ENCODE measurements at regions not wholly inside any gene's neighbourhood (a gene's known extent, or its start where the extent isn't known, plus 50 kb on each side); places are given as distances from the start of the nearest gene placed in this dataset.

DNA sequence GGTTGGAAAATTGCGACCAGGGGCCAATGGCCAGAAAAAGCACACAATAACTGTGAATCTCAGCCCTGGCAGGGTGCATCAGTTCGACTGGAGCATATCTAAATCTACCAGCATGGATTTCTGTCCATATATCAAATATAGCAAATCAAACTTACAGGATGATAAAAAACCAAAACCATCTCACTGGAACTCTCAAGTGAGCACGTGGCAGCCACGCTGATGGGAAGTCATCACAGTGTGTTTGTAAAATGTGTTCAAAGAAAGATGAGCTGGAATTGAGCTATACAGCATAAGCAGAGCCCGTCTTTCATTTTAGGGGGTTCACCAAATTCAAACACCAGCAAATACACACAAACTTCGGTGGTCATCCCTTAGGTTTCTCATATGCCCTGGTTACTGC, 610.1 kb downstream of the AJAP1 start:
- no peaks in the 10 kb centered on the region for H3K27me3 ChIP-seq (ENCODE audit: control insufficient read depth, insufficient read depth, low read length)
- no peak overlapping the region for H3K4me3 ChIP-seq (ENCODE audit: low read depth, low read length)
- no peak overlapping the region for H3K27ac ChIP-seq
- no peak overlapping the region for H2AFZ ChIP-seq
- no peak overlapping the region for H3K9ac ChIP-seq
- no peaks in the 10 kb centered on the region for H3K9me3 ChIP-seq (ENCODE audit: control insufficient read depth, low read length)
- H3K79me2 ChIP-seq = no peaks in the 10 kb centered on the region
- H3K4me2 ChIP-seq (ENCODE audit: low read length) = no peak overlapping the region
- TF ChIP-seq, protein P1, sequence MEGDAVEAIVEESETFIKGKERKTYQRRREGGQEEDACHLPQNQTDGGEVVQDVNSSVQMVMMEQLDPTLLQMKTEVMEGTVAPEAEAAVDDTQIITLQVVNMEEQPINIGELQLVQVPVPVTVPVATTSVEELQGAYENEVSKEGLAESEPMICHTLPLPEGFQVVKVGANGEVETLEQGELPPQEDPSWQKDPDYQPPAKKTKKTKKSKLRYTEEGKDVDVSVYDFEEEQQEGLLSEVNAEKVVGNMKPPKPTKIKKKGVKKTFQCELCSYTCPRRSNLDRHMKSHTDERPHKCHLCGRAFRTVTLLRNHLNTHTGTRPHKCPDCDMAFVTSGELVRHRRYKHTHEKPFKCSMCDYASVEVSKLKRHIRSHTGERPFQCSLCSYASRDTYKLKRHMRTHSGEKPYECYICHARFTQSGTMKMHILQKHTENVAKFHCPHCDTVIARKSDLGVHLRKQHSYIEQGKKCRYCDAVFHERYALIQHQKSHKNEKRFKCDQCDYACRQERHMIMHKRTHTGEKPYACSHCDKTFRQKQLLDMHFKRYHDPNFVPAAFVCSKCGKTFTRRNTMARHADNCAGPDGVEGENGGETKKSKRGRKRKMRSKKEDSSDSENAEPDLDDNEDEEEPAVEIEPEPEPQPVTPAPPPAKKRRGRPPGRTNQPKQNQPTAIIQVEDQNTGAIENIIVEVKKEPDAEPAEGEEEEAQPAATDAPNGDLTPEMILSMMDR (IDR thresholded peaks at IDR 0.05) = no peak
- H3K4me1 ChIP-seq = no peaks in the 10 kb centered on the region
- no peaks in the 10 kb centered on the region for H3K36me3 ChIP-seq (ENCODE audit: control insufficient read depth, insufficient read depth, low read length)

DNA sequence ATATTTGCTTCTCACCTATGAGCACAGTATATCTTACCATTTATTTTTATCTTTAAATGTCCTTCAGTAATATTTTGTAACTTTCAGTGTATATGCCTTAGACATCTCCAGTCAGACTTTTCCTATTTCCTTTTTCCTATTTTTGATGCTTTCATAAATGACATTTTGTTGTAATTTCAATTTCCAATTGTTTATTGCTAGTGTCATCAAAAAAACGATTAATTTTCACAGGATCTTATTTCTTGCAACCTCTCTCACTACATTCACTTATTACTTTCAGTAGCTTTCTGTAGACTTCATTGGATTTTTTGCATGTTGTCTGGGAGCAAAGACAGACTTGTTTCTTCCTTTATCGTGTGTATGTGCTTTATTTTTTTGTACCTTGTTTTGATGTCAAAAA, 602.4 kb downstream of the AJAP1 start:
- H3K4me2 ChIP-seq (ENCODE audit: low read length) = no peak overlapping the region
- TF ChIP-seq, protein P1 (IDR thresholded peaks at IDR 0.05) = no peak
- H3K4me3 ChIP-seq (ENCODE audit: low read depth, low read length) = no peak overlapping the region
- no peaks in the 10 kb centered on the region for H3K4me1 ChIP-seq
- no peaks in the 10 kb centered on the region for H3K9me3 ChIP-seq (ENCODE audit: control insufficient read depth, low read length)
- no peaks in the 10 kb centered on the region for H3K36me3 ChIP-seq (ENCODE audit: control insufficient read depth, insufficient read depth, low read length)
- H3K79me2 ChIP-seq = no peaks in the 10 kb centered on the region
- H3K27ac ChIP-seq = no peak overlapping the region
- no peak overlapping the region for H3K9ac ChIP-seq
- H2AFZ ChIP-seq = no peak overlapping the region
- H3K27me3 ChIP-seq (ENCODE audit: control insufficient read depth, insufficient read depth, low read length) = no peaks in the 10 kb centered on the region

DNA sequence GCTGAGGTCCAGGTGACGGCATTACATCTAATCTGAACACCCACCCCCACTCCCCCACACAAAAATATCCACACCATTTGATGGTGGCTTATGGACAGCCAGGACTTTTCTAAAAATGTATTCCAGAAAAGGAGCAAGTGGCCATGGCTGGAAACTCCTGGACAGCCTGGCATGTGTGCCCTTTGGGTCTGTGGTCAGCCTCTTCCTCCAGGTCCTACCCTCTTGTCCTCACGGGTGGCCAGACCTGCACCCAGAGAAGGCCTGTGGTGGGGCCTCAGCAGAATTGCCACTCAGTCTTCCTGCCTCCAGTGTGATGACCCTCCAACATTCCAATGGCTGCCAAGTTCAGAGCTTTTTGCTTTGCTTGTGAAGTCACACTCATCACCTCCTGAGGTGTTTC, 600.6 kb downstream of the AJAP1 start:
- no peaks in the 10 kb centered on the region for H3K79me2 ChIP-seq
- no peaks in the 10 kb centered on the region for H3K4me1 ChIP-seq
- no peaks in the 10 kb centered on the region for H3K36me3 ChIP-seq (ENCODE audit: control insufficient read depth, insufficient read depth, low read length)
- no peak overlapping the region for H3K4me3 ChIP-seq (ENCODE audit: low read depth, low read length)
- H3K27ac ChIP-seq = no peak overlapping the region
- H3K27me3 ChIP-seq (ENCODE audit: control insufficient read depth, insufficient read depth, low read length) = no peaks in the 10 kb centered on the region
- H3K9me3 ChIP-seq (ENCODE audit: control insufficient read depth, low read length) = no peaks in the 10 kb centered on the region
- no peak overlapping the region for H2AFZ ChIP-seq
- TF ChIP-seq, protein P1 (IDR thresholded peaks at IDR 0.05) = no peak
- no peak overlapping the region for H3K4me2 ChIP-seq (ENCODE audit: low read length)
- H3K9ac ChIP-seq = no peak overlapping the region

DNA sequence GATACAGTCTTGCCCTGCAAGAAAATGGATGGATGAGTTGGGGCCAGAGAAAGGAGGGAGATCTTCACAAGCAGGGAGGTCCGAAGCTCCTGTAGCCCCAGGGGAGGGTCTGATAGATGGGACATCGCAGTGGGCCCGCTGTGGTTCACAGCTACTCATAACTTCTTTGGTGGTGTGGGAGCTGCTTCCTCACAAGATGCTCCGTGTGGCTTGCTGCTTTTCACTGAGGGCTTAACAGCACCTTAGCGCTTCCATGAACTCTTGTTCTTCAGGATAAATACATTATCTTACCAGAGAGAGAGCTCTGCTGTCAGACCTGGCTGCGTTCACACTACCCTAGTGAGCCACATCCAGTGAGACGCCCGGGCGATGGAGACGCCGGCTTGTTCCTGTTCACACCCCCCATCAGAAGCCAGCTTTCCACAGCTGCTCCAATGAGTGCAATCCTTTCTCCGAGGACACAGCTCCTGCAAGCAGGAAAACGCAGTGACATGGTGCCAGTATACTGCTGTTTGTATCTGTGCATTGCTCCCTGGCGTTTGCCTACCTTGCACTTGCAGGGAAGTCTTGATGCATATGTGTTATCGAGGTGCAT, 599.8 kb downstream of the AJAP1 start:
- no peak overlapping the region for H3K27ac ChIP-seq
- TF ChIP-seq, protein P1 (IDR thresholded peaks at IDR 0.05) = no peak
- no peaks in the 10 kb centered on the region for H3K9me3 ChIP-seq (ENCODE audit: control insufficient read depth, low read length)
- no peaks in the 10 kb centered on the region for H3K27me3 ChIP-seq (ENCODE audit: control insufficient read depth, insufficient read depth, low read length)
- no peak overlapping the region for H3K9ac ChIP-seq
- no peak overlapping the region for H2AFZ ChIP-seq
- no peak overlapping the region for H3K4me3 ChIP-seq (ENCODE audit: low read depth, low read length)
- no peak overlapping the region for H3K4me2 ChIP-seq (ENCODE audit: low read length)
- no peaks in the 10 kb centered on the region for H3K4me1 ChIP-seq
- no peaks in the 10 kb centered on the region for H3K36me3 ChIP-seq (ENCODE audit: control insufficient read depth, insufficient read depth, low read length)
- no peaks in the 10 kb centered on the region for H3K79me2 ChIP-seq

DNA sequence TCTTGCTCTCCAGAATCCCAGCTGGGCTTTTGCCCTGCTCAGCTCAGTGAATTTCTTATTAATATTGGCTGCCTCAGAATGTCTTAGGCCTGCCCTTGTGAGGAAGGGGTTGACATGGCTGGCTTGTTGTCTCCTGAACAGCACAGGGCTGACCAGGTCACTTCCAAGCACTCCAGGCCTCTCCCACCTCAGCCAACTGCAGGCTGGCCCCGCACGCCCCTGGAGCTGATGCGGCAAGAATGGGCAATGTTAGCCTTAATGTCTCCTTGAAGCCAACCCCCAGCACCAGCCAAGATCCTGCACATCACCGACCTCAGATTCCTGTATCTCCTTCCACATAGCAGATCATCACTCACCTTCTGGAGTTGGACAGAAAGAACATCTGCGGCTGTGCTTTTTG, 598.6 kb downstream of the AJAP1 start:
- TF ChIP-seq, protein P1 (IDR thresholded peaks at IDR 0.05) = no peak
- no peak overlapping the region for H3K27ac ChIP-seq
- H3K4me3 ChIP-seq (ENCODE audit: low read depth, low read length) = no peak overlapping the region
- no peaks in the 10 kb centered on the region for H3K4me1 ChIP-seq
- no peak overlapping the region for H2AFZ ChIP-seq
- H3K9ac ChIP-seq = no peak overlapping the region
- H3K36me3 ChIP-seq (ENCODE audit: control insufficient read depth, insufficient read depth, low read length) = no peaks in the 10 kb centered on the region
- H3K4me2 ChIP-seq (ENCODE audit: low read length) = no peak overlapping the region
- no peaks in the 10 kb centered on the region for H3K9me3 ChIP-seq (ENCODE audit: control insufficient read depth, low read length)
- no peaks in the 10 kb centered on the region for H3K27me3 ChIP-seq (ENCODE audit: control insufficient read depth, insufficient read depth, low read length)
- no peaks in the 10 kb centered on the region for H3K79me2 ChIP-seq
